GM12878 (cell line): ENCODE measurements at regions not wholly inside any gene's neighbourhood (a gene's known extent, or its start where the extent isn't known, plus 50 kb on each side); places are given as distances from the start of the nearest gene placed in this dataset.

Source experiments
- BHLHE40 ChIP-seq, 2 experiments: fragments of 450-650 bp in 1 of 2; IDR thresholded peaks; 2 replicates each; pipeline ENCODE4 v1.6.1; 2011 to 2017; ENCODE audit warnings: low read depth in 2 of 2, borderline replicate concordance in 1 of 2, improper control_type of control experiment in 1 of 2, low read length in 1 of 2, mild to moderate bottlenecking in 1 of 2
- BRCA1 ChIP-seq: IDR thresholded peaks from 2 replicates; pipeline ENCODE4 v1.6.1; 2011; ENCODE audit warnings: low read depth, low read length, improper control_type of control experiment
- CBX3 ChIP-seq: fragments of 200-600 bp; sonication (generic); IDR thresholded peaks from 2 replicates; pipeline ENCODE4 v1.6.1; 2016; ENCODE audit warnings: low read depth, borderline replicate concordance
- CTCF ChIP-seq, 3 experiments: IDR thresholded peaks in 2 of 3; conservative IDR thresholded peaks in 1 of 3; 2 replicates each; pipeline ENCODE4 v1.5.1; 2011; ENCODE audit warnings: low read depth in 3 of 3, low read length in 3 of 3, mild to moderate bottlenecking in 3 of 3, control low read depth in 2 of 3, moderate library complexity in 2 of 3, inconsistent platforms in 1 of 3, mixed read lengths in 1 of 3; ENCODE audit not compliant: control insufficient read depth in 2 of 3, insufficient read depth in 1 of 3; ENCODE audit errors: extremely low read depth in 1 of 3
- E2F4 ChIP-seq: IDR thresholded peaks from 2 replicates; pipeline ENCODE4 v1.6.1; 2012; ENCODE audit warnings: low read depth, low read length, improper control_type of control experiment
- EP300 ChIP-seq, 2 experiments: fragments of 150-350 bp in 1 of 2; IDR thresholded peaks; 2 replicates each; pipeline ENCODE4 v1.6.1; 2011 to 2012; ENCODE audit warnings: low read depth in 2 of 2, low read length in 2 of 2, borderline replicate concordance in 1 of 2, improper control_type of control experiment in 1 of 2, inconsistent platforms in 1 of 2; ENCODE audit not compliant: control insufficient read depth in 1 of 2
- IKZF2 ChIP-seq, 2 experiments: fragments of 450-650 bp; IDR thresholded peaks; 2 replicates each; pipeline ENCODE4 v1.6.1; 2017; ENCODE audit warnings: mild to moderate bottlenecking in 2 of 2, moderate library complexity in 2 of 2
- KDM1A ChIP-seq: fragments of 200-600 bp; sonication (generic); IDR thresholded peaks from 2 replicates; pipeline ENCODE4 v1.6.1; 2016; ENCODE audit warnings: borderline replicate concordance
- MTA2 ChIP-seq: fragments of 450-650 bp; IDR thresholded peaks from 2 replicates; pipeline ENCODE4 v1.6.1; 2016; ENCODE audit warnings: low read depth, mild to moderate bottlenecking, moderate library complexity
- NR2F1 ChIP-seq: fragments of 450-650 bp; conservative IDR thresholded peaks from 2 replicates; pipeline ENCODE4 v1.6.1; 2017; ENCODE audit warnings: mild to moderate bottlenecking
- PAX5 ChIP-seq: IDR thresholded peaks from 2 replicates; pipeline ENCODE4 v1.6.1; 2011; ENCODE audit warnings: low read depth, low read length, borderline replicate concordance
- PBX3 ChIP-seq: IDR thresholded peaks from 2 replicates; pipeline ENCODE4 v1.6.1; 2011; ENCODE audit warnings: mild to moderate bottlenecking, low read depth, low read length, moderate library complexity; ENCODE audit not compliant: insufficient replicate concordance
- SKIL ChIP-seq: fragments of 450-650 bp; IDR thresholded peaks from 2 replicates; pipeline ENCODE4 v1.6.1; 2017; ENCODE audit warnings: mild to moderate bottlenecking, low read depth, inconsistent platforms; ENCODE audit not compliant: poor library complexity, severe bottlenecking
- ZNF217 ChIP-seq: fragments of 450-650 bp; IDR thresholded peaks from 2 replicates; pipeline ENCODE4 v1.6.1; 2017; ENCODE audit warnings: antibody characterized with exemption, mild to moderate bottlenecking
- ZNF24 ChIP-seq: fragments of 450-650 bp; IDR thresholded peaks from 2 replicates; pipeline ENCODE4 v1.6.1; 2017; ENCODE audit warnings: antibody characterized with exemption, mild to moderate bottlenecking
- ZNF687 ChIP-seq: fragments of 450-650 bp; IDR thresholded peaks from 2 replicates; pipeline ENCODE4 v1.6.1; 2017; ENCODE audit warnings: mild to moderate bottlenecking, moderate library complexity
- ZZZ3 ChIP-seq: IDR thresholded peaks from 2 replicates; pipeline ENCODE4 v1.6.1; 2011; ENCODE audit warnings: low read depth; ENCODE audit not compliant: control insufficient read depth, insufficient read length

- no peak for TF ChIP-seq CTCF (IDR thresholded peaks at IDR 0.05 in 2 of 3, conservative IDR thresholded peaks at IDR 0.05 in 1 of 3; ENCODE audit: control insufficient read depth in 2 of 3, extremely low read depth in 1 of 3, insufficient read depth in 1 of 3, low read depth in 3 of 3, low read length in 3 of 3)
- TF ChIP-seq BHLHE40 (IDR thresholded peaks at IDR 0.05; ENCODE audit: borderline replicate concordance in 1 of 2, low read depth in 2 of 2, low read length in 1 of 2) = peak; percentile 15 to 37; a peak in 1 of 4 replicates
- peak; percentile 51; the same call in 1 of the 2 replicates for TF ChIP-seq MTA2
- no peak for TF ChIP-seq PBX3
- peak; percentile 68 for TF ChIP-seq ZNF24
- no peak for TF ChIP-seq SKIL
- peak in 1 of 2 experiments; percentile 34; a peak in 1 of 4 replicates for TF ChIP-seq EP300 (IDR thresholded peaks at IDR 0.05; ENCODE audit: borderline replicate concordance in 1 of 2, control insufficient read depth in 1 of 2, low read depth in 2 of 2, low read length in 2 of 2)
- TF ChIP-seq CBX3 = no peak
- TF ChIP-seq ZNF687 = peak; percentile 75
- TF ChIP-seq KDM1A = no peak
- peak; percentile 71 for TF ChIP-seq NR2F1
- no peak for TF ChIP-seq PAX5
- TF ChIP-seq ZNF217 = peak; percentile 91
- no peak for TF ChIP-seq ZZZ3
- TF ChIP-seq BRCA1 = no peak
- peak; percentile 48 to 62; a peak in 2 of 4 replicates for TF ChIP-seq IKZF2 (IDR thresholded peaks at IDR 0.05)
- TF ChIP-seq E2F4 = no peak
Observed at GRCh38 chr3:28036599-28037575, 204.5 kb upstream of the CMC1 start (continued).
